ENCODE measurements at regions not wholly inside any gene's neighbourhood (a gene's known extent, or its start where the extent isn't known, plus 50 kb on each side); places are given as distances from the start of the nearest gene placed in this dataset.

DNA sequence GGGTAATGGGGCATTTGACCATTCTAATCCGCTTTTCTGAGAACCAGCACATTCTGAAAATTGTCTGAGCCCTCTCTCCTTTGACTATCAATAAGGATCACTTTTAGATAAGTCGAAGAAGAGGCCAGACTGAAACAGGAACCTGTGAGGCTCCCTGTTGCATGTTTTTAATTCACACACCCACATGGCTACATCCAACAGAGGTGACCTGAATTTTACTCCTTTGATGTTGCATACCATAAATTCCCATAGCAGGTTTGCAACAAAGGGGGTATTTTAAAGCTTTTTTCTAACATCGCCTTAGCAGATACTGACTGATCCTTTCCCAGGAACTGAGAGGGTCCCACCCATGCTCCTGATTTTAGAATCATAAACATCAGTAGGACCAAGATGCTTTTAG, 450.8 kb downstream of the USP25 start:
- no peak for DNase-seq (ENCODE audit: low spot score)

DNA sequence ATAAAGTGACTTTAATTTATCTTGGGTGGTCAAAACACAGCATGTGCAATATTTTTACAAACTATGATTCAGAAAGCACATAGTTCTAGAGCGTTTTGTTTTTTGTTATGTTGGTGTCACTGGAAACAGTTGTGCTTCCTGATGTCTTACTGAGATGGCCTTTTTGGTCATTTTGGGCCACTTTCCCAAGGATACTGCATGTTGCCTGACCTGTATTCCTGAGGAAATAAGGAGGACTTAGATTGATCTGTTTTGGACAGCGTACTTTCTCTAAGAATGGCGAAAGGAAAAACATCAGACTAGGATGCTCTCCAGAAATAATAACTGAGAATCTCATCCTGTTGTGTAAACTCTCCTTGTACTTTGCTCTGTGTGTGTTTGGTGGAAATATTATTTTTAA, 451.2 kb downstream of the USP25 start:
- no peak for DNase-seq (ENCODE audit: low spot score)

DNA sequence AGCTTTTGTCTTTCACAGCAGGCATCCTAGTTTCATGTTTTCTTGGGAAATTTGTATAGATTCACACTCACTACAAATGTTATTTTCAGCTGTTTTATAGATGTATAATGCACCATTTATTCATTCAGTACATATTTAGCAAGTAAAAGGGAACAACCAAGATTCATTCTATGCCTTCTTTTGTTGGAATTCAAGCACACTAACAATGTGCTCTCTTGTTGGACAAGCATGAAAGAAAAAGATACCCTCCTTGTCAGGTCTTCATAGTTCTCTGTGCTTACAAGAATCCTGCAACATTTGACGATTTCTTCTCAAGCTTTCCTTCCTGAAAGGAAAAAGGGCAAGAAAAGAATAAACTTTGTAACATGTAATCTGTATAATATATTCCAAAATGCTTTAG, 456.0 kb downstream of the USP25 start:
- no peak for DNase-seq (ENCODE audit: low spot score)

DNA sequence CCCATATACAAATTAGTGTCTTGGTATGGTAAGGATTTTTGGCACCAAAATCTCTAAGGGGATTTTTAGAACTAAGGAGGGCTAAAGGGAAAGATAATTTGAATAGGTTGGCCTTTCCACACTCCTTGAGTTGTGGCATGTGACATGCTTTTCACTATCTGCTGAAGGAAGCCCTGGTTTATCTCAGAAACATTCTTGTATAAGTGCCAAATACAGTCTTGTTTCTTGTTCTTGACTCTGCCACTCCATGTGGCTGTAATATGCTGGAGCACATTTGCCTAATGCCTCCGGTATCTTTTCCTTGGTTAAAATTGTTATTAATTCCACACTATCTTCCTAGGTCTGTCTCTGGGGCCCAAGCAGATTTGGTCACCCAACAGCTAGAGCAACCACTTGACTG, 457.0 kb downstream of the USP25 start:
- DNase-seq (ENCODE audit: low spot score): no peak

DNA sequence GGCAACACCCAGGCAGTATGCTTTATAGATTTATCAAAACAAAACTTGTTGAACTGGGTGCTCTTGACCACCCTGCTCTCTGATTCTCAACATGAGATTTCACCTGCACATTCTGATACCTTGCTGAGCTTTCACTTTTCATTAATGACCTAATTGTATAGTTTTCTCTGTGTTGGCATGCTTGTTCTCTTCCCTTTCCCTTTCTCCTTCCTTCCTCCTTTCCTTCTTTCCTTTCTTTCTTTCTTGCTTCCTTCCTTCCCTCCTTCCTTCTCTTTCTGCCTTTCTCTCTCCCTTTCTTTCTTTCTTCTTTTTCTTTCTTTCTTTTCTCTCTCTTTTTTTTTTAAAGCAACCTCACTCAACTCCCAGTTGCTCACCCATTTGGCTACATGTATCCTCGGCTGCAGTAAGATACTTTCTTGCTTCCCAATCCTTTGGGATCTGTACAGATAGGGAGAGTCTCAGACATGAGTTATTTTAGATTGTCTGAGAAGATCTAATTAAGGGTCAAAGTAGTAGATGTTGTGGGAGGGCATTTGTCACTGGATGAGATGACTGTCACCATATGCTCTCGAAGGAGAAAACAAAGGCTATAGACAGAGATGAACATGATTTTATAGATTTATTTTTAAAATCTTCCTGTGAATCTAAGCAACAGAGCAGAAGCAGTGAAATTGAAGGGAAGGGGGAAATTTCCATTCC, 458.0 kb downstream of the USP25 start:
- DNase-seq (ENCODE audit: low spot score): no peak

DNA sequence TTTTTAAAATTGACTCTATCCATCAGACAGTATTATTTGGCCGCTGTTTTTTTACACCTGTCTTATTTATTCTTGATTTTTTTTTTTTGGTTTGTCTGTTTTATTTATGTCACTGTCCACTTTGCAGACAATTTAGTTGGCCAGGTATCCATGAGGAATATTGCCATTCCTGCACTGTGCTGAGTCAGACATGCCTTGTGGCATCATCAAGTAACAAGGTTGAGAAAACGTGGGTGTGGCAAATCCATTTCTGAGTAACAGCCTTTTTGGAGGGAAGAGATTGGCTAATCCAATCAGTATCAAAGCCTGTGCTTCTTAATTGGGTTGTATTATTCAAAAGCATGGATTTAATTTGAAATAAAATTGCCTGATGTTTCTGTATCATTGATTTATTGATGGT, 463.1 kb downstream of the USP25 start:
- no peak for DNase-seq (ENCODE audit: low spot score)

DNA sequence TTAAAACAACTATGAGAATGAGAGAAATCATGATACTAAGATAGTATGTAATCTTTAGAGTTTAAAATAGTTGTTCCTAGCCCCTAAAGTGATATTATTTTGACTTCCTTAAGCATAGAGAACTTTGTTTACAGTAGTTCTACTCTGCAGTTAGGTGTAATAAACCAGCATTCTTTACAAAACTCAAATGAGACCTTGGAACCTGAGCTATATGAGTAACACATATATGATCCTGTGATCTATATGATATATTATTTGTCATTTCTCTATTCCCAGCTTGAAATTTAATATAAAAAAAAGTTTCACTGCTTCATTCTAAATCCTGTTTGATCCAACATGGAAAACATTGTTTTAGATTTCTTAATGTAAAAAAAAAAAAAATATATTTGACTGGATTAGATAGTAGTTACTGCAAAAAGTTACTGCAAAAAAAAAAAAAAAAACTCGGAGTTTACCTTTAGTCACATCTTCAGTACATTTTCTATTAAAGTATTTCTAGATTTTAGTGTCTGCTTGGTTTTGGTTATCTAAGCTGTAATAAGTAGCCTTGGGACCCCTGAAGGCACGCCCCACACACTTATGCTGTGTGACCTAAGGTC, 463.8 kb downstream of the USP25 start:
- DNase-seq (ENCODE audit: low spot score): no peak

DNA sequence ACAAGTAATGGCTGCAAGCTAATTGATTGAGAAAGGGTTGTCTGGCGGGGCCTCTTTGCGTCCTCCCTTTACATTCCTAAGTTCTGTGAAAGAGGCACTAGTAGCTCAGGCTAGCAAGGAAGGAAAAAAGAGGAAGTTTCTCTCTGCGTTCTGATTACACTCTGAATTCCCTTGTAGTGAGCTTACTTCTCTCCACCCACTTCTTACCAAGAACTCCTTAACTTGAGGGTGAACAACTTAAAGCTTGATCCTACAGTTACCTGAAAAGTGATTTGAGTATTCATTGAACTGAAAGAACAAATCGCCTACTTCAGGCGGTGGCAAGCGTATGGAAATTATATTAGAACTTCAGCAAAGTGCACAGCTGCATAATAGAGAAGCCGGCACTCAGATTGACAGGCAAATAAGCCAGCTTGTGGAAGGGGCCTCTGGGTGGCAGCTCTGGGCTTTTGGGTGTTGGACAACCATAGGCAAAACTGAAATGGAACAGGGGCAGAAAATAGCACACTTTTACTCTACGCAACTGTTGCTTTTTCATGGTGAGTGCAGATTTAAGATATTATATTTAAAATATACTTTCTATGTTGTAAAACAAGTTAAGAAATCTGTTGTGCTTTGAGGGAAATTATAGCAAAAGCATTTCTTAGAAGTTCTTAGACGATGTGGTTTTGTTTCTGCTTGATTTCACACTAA, 464.5 kb downstream of the USP25 start:
- no peak for DNase-seq (ENCODE audit: low spot score)

DNA sequence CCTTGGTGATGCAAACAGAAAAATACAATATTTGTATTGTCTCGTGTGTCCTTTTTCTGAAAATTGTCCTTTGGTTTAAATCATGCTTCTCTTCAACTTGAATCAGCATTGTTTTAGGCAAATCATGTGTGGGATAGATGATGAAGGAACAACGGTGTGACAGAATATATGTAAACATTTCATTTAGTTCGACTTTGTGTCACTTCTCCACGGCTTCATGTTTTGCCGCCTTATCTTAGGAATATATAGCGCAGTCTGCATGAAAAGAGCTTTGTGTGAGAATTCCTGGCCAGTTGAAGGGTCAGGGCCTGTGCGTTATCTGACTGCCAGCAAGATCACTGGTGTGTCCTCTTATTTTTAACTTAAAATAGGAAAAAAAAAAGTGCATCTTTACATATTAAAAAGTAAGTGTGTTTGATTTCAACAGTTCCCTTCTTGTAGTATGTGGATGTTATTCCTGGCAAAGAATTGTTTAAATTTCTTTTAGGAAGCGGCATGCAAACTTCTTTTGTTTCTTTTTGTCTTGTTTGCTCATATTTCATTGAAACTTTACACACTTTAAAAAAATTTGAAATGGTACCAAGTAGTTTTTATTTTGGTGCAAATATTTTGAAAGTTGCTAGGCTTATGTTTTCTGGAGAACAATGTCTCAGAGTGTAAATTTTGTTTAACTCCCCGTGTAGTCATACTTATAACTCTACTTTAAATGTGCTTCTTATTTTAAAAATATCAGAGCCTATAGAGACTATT, 465.2 kb downstream of the USP25 start:
- DNase-seq (ENCODE audit: low spot score): no peak

DNA sequence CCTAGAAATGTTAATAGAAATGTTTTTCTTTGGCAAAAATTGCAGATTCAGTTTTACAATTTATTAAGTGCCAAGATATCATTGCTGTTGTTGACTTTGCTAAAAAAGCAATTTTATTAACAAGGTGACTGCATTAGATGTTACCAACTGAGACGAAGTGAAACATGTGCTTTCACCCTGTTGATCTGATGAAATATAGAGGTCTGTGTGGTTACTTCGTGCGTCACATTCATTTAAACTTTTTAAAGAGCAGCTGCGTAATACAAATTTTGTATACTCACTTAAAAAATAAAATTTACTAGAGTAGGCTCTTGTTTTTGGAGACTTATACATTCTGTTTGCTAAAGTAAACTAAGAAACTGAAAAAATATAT, 465.7 kb downstream of the USP25 start:
- DNase-seq (ENCODE audit: low spot score): no peak

DNA sequence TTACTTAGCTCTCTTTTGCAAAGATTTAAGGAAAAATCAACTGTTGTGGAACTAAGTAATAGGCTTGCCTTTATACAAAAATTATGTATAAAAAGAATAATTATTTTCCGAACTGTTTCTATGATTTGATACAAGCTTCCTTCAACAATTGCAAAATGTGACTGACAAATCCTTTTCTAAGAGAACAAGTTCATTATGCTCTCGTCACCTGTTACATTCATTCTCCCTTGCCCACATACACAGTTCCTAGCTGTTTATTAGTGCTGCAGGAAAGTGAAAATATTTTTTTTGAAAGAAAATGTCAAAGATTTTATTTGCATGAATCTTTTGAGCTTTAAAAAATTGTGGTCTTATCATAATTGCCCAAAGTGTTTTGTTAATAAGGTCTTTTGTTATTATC, 466.2 kb downstream of the USP25 start:
- no peak for DNase-seq (ENCODE audit: low spot score)

DNA sequence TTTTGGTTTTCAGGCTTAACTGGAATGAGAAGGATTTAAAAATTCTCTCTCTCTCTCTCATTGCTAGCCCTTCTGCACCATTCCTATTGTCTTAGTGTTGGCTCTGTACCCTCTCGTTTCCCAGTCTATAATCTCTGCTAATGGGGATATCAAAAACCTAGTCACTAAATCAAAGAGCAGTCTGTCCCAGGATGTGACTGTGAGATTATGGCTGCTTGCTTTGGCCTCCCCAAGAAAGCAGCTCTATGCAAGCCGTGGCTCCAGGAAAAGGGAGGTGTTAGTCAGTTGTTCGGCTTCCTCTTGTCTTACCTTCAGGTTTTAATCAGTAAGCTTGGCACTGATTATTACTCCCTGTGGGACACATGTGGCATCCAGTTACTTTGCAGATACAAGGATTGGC, 468.8 kb downstream of the USP25 start:
- DNase-seq (ENCODE audit: low spot score): no peak

DNA sequence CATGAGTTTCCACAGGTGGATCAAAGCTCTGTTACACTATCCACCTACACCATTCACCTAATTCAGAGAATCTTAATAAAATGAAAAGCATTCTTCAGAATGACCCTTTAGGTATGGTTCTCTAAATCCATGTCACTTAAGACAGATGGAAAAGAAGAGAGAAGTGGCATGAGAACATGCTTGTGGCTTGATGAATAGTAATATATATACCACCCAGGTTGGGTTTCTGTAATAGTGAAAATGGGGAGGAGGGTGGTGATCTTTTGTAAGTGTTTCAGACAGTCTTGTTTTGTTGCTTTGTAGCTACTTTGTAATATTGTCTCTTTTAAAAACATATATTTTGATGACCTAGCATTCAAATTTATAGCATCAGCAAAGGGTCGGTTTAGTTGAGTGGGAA, 469.8 kb downstream of the USP25 start:
- DNase-seq (ENCODE audit: low spot score): no peak

DNA sequence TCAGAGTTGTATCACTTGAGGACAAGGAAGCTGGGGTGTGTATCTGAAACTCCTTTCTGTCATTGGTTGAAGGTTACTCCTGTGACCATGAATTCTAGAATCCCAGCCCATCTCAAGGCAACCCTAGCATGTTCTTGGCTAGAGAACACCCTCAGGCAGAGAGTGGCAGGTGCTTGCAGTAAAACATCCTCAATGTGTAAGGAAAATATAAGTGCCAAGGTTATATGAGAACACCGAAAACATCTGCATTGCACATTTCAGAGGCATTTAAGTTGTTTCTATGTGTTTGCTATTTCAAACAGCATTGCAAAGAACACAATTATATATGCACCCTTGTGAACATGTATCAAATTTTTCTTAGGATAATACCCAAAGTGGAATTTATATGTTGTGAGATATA, 471.9 kb downstream of the USP25 start:
- no peak for DNase-seq (ENCODE audit: low spot score)

DNA sequence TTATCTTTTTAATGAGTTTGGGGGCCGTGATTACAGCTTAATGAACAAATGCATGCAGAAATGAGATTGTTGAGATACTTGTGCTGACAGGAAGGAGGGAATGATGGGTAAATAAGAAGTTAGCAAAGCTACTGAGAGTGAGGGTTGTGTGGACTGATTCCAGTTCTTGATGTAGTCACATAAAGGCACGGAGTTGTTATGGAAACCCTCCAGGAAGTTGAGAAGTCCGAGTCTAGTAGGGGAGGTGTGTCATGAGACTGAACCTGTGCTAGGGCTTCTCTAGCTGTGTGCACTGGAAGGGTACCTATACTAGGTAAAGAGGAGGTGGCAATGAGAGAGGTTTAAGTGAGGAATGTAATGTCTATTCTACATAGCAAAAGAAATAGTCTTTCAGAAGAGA, 475.7 kb downstream of the USP25 start:
- DNase-seq (ENCODE audit: low spot score): no peak

DNA sequence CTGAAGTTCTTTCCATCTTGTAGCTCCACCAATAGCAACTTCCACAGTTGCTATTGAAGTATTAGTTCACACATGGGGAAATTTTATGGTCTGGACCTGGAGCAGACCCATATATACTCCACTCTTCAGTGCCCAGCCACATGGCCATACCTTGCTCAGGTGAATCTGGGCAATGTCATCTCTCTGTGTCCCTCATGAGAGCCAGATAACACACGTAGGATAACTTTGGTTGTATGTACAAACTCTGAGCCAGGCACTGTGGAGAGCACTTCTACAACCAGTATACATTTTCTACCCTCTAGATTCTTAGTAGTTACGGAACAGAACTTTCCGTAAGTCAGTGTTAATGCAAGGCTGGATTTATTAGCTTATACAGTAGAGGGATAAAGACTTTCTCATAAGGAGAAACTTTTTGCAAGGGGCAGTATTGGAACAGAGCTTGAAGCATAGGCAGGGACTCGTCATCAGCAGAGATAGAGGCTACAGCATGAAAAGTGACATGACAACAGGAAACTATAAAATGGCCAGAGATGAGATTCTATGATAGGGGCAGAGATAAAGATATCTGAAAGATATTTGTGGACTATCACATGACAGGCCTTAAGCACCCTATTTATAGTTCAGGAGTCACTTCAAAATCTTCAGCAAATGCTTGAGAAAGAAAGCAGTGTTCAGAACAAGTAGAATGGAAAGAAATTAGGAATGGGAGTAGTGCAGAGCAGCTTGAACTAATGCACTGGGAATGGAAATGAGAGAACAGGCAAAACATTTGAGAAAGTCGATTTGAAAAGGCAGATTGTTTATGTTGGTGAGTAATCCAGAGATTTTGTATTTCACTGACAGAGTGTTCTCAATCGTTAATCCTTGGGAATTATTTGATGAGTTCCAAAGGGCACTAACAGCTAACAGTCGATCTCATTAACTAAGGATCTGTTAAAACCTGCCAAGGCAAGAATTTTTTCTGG, 481.8 kb downstream of the USP25 start:
- no peak for DNase-seq (ENCODE audit: low spot score)

DNA sequence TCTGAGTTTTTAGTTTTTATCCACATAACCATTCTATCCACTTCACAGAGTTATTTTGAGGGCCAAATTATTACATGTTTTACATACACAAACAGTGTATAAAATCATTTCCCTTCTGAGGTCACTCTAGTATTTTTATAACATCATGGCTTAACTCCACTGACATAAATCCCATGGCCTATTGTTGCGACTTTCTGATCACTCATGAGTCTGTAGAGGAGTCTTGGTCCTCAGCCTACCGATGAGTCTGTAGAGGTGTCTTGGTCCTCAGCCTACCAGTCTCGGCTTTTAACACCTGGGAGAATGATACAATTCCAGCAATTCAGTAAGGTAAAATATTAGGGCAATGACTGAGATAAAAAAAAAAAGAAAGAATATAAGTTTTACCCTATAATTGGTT, 483.7 kb downstream of the USP25 start:
- DNase-seq (ENCODE audit: low spot score): no peak

DNA sequence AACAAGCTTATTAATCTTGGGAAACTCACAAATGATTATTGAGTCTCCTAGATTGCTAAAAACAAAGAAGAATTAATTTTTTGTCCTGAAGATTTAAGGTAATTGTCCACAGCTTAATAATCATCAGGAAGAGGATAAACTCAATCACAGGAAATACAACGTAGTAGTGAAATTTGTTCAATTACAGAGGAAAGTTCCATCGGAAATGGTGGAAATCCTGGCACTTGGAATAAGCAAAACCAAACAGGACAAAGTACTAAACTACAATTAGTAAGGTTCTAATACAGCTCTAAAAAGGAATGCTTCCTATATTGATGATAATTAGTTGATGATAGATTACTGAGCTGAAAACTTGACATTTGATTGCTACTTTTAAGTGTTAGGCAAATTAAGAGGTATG, 485.4 kb downstream of the USP25 start:
- DNase-seq (ENCODE audit: low spot score): no peak

DNA sequence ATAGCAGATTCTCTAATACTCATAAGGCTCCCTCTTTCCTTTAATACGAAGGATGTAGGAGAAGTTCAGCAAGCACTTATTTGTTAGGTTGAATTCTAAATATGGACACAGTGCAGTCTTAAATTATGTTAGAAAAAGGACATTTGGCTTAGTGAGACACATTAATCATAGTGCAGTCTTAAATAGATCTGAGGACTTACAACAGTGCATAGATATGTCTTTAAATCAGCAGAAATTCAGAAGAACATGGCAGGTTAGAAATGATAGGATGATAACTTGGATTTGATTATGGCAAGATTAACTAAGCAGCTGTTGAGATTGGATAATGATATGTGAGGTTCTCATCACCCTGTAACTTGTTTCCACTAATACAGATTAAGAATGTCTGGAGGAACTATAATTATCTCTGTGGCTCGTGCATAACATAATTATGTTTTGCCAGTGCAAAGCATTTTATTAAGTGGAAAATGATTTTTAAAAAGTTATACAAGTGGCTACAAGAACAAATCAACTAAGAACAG, 485.9 kb downstream of the USP25 start:
- no peak for DNase-seq (ENCODE audit: low spot score)

DNA sequence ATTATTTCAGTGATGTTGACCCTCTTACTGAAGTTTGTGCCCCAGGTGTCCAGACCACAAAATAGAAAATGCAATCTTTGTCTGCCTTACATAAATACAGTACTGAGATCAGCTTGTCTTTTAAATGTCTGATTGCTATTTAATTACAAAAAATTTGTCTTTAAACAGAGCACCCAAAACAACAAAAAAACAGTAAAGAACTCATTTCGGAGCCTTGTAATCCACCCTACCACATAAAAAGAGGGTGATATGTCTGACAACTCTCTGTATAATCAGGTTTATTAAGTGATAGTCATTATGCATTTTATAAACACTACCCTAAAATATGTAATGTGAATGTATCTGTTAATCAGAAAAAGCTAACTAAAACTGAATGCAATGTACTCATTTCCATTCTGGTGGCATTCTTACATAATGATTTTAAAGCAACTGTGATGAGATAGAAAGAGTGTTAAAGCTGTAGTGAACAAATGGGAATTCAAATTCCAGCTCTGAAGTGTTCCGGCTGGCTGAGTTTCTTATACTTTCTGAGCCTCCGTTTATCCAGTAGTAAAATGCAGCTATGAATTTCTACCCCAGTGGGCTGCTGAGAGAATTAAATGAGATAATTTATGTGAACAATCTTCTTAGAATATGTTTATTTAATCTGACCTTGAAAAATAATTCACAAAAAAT, 486.6 kb downstream of the USP25 start:
- no peak for DNase-seq (ENCODE audit: low spot score)
